ENCODE measurements at regions not wholly inside any gene's neighbourhood (a gene's known extent, or its start where the extent isn't known, plus 50 kb on each side); places are given as distances from the start of the nearest gene placed in this dataset.

DNA sequence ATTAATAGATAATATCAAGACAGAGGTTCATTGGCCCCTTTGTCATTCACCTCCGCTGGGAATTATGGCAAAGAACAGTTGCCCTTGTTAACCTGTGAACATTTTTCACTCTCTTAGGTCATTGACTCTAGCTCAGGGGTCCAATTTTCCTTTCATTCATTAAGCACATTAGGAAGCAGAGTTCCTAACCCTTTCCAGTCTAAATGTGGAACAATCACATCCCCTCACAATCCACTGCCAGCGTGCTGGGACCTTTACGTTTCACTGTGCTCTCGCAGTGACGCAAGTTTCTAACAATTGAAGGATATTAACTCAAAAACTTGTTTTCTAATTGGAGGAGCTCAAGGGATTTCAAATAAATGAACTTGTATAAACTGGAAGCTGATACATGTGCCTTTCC, 79.3 kb upstream of the MEOX2 start:
- peaks cover 5% of the 10 kb centered on the region for H3K9me3 Mint-ChIP-seq (ENCODE audit: insufficient read depth)
- no peaks in the 10 kb centered on the region for H3K36me3 Mint-ChIP-seq (ENCODE audit: low read depth)
- H3K27me3 Mint-ChIP-seq (ENCODE audit: low read depth) = no peaks in the 10 kb centered on the region
- no peak overlapping the region for H3K27ac Mint-ChIP-seq
- ChIA-PET CTCF (no interaction called here), POLR2A (no interaction called here)
- ATAC-seq (no peak), DNase-seq (no peak)
- no peaks in the 10 kb centered on the region for H3K4me1 Mint-ChIP-seq (ENCODE audit: low read depth)
- H3K4me3 Mint-ChIP-seq = no peak overlapping the region

DNA sequence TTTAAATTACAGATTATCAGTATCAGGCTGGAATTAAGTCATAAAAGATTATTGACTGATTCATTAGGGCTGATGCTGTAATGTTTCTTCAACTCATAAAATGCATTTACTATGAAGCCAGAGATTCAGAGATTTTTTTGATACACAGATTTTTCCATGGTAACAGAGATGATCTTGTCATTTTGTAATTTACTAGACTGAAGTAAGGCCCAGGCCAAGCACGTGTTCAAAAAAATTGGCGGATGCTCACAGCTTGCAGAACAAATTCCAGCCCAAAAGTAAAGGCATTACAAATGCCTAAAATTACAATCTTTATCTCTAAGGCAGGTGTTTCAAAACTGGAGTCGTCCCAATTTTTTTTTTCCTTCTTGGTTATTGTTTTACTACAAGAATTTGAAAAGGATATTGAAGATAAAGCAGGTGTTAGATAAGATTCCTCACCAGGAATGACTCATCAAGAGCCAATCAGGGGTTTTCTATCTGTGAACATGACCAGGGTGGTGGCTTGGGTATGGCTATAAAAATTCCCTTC, 78.4 kb upstream of the MEOX2 start:
- ChIA-PET POLR2A (no interaction called here), CTCF (no interaction called here)
- Mint-ChIP-seq H3K36me3 (ENCODE audit: low read depth) (no peaks in the 10 kb centered on the region), H3K27ac (no peak overlapping the region), H3K4me1 (ENCODE audit: low read depth) (no peaks in the 10 kb centered on the region), H3K4me3 (no peak overlapping the region), H3K27me3 (ENCODE audit: low read depth) (no peaks in the 10 kb centered on the region), H3K9me3 (ENCODE audit: insufficient read depth) (peaks cover 5% of the 10 kb centered on the region)
- no peak for DNase-seq
- no peak for ATAC-seq

GRCh38 chr7:15764010-15764409, 77.5 kb upstream of the MEOX2 start:
- no peak overlapping the region for H3K4me3 Mint-ChIP-seq
- no peaks in the 10 kb centered on the region for H3K27me3 Mint-ChIP-seq (ENCODE audit: low read depth)
- ATAC-seq (no peak), DNase-seq (no peak)
- POLR2A ChIA-PET = no interaction called here
- no peaks in the 10 kb centered on the region for H3K4me1 Mint-ChIP-seq (ENCODE audit: low read depth)
- no peaks in the 10 kb centered on the region for H3K36me3 Mint-ChIP-seq (ENCODE audit: low read depth)
- CTCF ChIA-PET = no interaction called here
- H3K9me3 Mint-ChIP-seq (ENCODE audit: insufficient read depth) = peaks cover under 1% of the 10 kb centered on the region
- no peak overlapping the region for H3K27ac Mint-ChIP-seq

DNA sequence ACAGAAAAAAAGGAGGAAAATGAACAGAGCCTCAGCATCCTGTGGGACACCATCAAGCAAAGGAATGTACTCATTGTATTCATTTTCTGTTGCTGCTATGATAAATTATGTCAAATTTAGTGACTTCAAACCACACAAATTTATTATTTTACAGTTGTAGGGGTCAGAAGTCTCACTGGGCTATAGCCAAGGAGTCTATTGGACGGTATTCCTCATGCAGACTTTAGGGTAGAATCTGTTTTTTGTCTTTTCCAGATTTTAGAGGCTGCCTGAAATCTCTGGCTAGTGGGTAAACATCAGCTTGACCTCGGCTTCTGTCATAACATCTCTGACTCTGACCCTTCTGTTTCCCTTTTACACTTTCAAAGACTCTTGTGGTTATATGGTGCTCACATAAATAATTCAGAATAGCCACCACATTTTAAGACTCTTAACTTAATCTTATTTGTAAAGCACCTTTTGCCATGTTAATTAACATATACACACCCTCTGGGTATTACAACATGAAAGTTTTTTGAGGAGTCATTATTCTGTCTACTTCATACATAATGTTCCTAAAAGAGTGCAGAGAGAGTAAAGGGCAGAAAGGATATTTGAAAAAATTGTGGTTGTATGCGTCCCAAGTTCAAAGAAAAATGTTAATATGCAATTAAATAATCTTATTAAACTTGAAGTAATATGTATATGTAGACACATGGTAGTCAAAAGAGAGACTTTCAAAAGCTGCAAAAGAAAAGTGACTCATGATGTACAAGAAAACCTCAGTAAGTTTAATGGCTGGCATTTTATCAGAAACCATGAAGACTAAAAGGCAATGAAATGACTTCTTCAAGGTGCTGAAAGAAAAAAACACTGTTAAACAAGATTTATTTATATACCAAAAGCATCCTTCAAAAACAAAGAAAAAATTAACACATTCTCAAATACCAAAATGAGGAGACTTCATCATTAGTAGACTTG, 70.8 kb upstream of the MEOX2 start:
- Mint-ChIP-seq H3K27ac (no peak overlapping the region), H3K36me3 (ENCODE audit: low read depth) (no peaks in the 10 kb centered on the region), H3K9me3 (ENCODE audit: insufficient read depth) (no peaks in the 10 kb centered on the region), H3K4me1 (ENCODE audit: low read depth) (no peaks in the 10 kb centered on the region), H3K27me3 (ENCODE audit: low read depth) (no peaks in the 10 kb centered on the region), H3K4me3 (no peak overlapping the region)
- ChIA-PET POLR2A (no interaction called here), CTCF (no interaction called here)
- DNase-seq (no peak), ATAC-seq (no peak)

DNA sequence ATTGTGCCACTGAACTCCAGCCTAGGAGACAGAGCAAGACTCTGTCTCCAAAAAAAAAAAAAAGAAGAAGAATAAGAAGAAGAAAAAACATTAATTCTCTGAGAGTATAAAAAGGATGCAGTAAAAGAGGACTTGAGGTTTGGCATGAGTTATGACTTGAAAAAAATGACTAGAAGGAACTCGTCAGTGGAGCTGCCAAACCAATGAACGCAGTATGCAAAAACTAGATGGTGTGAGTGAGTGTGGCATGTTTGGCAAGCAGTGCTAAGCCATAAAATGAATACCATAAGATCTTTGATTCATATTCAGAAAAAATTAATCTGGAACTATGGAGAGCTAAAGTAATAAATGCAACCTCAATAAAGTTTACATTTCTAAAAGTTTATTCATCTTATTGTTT, 68.6 kb upstream of the MEOX2 start:
- POLR2A ChIA-PET = no interaction called here
- H3K9me3 Mint-ChIP-seq (ENCODE audit: insufficient read depth) = no peaks in the 10 kb centered on the region
- no peaks in the 10 kb centered on the region for H3K27me3 Mint-ChIP-seq (ENCODE audit: low read depth)
- CTCF ChIA-PET = no interaction called here
- H3K36me3 Mint-ChIP-seq (ENCODE audit: low read depth) = no peaks in the 10 kb centered on the region
- H3K27ac Mint-ChIP-seq = no peak overlapping the region
- no peak overlapping the region for H3K4me3 Mint-ChIP-seq
- H3K4me1 Mint-ChIP-seq (ENCODE audit: low read depth) = no peaks in the 10 kb centered on the region
- no peak for ATAC-seq
- DNase-seq = no peak

DNA sequence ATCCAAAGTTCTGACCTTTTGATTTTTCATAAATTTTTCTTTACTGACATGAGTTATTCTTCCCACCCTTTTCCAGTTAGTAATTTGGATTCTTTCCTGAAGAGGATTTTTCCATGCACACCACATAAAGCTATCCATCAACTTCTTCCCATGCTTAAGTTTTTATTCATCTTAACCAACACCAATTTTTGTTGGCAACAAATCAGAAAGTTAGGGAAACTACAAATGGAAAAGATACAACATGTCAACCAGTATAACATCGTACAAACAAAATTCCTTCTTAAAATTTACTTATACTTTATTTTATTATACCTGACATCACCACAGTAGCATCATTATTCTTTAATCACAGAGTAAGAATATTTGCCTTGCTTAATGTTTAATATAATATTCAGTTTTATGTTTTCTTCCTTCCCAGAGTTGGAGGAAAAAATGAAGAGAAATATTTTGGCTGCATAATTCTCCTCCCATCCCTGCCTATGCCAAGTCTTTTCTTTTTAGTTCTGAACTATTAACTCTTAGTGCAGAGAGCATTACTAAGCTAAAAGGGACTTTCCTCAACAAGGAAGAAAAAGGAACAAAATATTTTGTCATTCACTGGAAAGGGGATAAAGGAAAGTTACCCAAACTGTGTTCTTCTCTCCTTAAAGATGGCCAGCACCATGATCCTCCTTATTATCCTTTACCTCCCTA, 67.5 kb upstream of the MEOX2 start:
- no peak overlapping the region for H3K4me3 Mint-ChIP-seq
- no peaks in the 10 kb centered on the region for H3K27me3 Mint-ChIP-seq (ENCODE audit: low read depth)
- no peak overlapping the region for H3K27ac Mint-ChIP-seq
- no peak for ATAC-seq
- no peak for DNase-seq
- ChIA-PET CTCF (interaction anchor here (0.6 to 0.9 kb wide), 2 partner anchors 9 to 33 kb away, joined by 3 read pairs; no protein-coding TSS in a partner anchor), POLR2A (interaction anchor here (0.6 kb wide), 1 partner anchor 1687 kb away, joined by 4 read pairs; no protein-coding TSS in a partner anchor)
- no peaks in the 10 kb centered on the region for H3K9me3 Mint-ChIP-seq (ENCODE audit: insufficient read depth)
- no peaks in the 10 kb centered on the region for H3K36me3 Mint-ChIP-seq (ENCODE audit: low read depth)
- H3K4me1 Mint-ChIP-seq (ENCODE audit: low read depth) = no peaks in the 10 kb centered on the region

DNA sequence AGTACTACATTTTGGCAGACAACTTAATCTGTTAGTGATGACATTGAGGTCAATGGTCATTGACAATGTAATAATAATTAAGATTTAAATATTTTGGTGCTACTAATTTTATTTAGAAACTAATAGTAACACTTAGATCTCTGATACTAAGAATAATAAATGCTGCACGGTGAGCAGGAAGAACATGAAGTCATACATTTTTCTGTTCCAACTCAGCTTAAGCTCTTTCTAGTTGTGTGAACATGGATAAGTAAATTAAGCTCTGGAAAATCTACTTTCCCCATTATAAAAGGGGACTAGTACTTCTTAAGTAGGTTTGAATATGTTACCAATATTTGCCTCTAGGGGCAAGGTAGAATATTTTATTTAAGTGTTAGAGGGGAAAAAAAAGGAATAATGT, 65.9 kb upstream of the MEOX2 start:
- ChIA-PET CTCF (no interaction called here), POLR2A (no interaction called here)
- no peak for DNase-seq
- ATAC-seq = no peak
- Mint-ChIP-seq H3K4me3 (no peak overlapping the region), H3K36me3 (ENCODE audit: low read depth) (no peaks in the 10 kb centered on the region), H3K4me1 (ENCODE audit: low read depth) (no peaks in the 10 kb centered on the region), H3K27me3 (ENCODE audit: low read depth) (no peaks in the 10 kb centered on the region), H3K9me3 (ENCODE audit: insufficient read depth) (no peaks in the 10 kb centered on the region), H3K27ac (no peak overlapping the region)

DNA sequence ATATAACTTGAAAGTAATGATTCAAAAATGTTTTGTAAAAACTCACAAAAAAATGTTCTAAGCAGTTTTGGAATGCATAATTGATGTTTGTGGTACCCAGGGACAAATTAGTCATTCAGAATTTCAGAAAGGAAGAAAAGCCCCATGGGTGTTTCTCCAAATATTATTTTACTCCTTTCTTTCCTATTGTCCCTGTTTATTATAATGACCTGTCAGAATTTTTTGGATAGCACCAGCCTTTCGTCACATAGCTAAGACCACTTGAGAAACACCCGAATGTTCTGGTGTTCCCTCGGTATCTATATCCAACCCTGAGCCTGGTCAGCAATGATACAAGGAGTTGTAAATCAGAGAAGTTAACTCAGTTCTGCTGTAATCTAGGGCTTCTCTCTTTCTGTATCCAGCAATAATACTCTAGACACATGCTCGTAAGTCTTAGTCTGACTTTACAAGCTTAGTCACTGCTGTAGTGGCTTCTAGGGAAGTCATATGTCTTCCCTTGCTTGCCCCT, 64.8 kb upstream of the MEOX2 start:
- H3K27ac Mint-ChIP-seq = no peak overlapping the region
- no peaks in the 10 kb centered on the region for H3K9me3 Mint-ChIP-seq (ENCODE audit: insufficient read depth)
- H3K36me3 Mint-ChIP-seq (ENCODE audit: low read depth) = no peaks in the 10 kb centered on the region
- ATAC-seq (no peak), DNase-seq (no peak)
- no peak overlapping the region for H3K4me3 Mint-ChIP-seq
- no peaks in the 10 kb centered on the region for H3K4me1 Mint-ChIP-seq (ENCODE audit: low read depth)
- ChIA-PET CTCF (no interaction called here), POLR2A (no interaction called here)
- no peaks in the 10 kb centered on the region for H3K27me3 Mint-ChIP-seq (ENCODE audit: low read depth)

DNA sequence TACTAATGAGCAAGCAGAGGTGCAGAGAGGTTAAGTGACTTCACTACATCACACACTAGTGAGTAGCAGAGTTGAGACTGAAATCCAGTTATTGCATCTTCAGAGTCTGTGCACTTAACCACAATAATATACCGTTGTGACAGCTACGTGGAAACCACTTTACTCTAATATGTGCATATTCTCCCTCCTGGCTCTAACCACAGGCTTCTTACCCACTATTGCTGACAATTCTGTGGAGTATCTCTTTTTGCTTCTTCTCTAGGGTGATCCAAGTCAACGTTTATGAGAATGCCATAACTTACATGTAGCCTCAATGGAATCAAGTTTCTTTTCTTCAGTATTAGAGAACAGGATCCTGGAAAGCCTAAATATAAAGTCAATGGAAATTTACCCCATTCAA, 64.2 kb upstream of the MEOX2 start:
- H3K27ac Mint-ChIP-seq = no peak overlapping the region
- H3K27me3 Mint-ChIP-seq (ENCODE audit: low read depth) = no peaks in the 10 kb centered on the region
- no peak for DNase-seq
- ATAC-seq = no peak
- no peaks in the 10 kb centered on the region for H3K4me1 Mint-ChIP-seq (ENCODE audit: low read depth)
- H3K9me3 Mint-ChIP-seq (ENCODE audit: insufficient read depth) = no peaks in the 10 kb centered on the region
- no peak overlapping the region for H3K4me3 Mint-ChIP-seq
- no peaks in the 10 kb centered on the region for H3K36me3 Mint-ChIP-seq (ENCODE audit: low read depth)
- ChIA-PET POLR2A (no interaction called here), CTCF (no interaction called here)

- H3K27ac Mint-ChIP-seq = no peak overlapping the region
- ChIA-PET CTCF (no interaction called here), POLR2A (no interaction called here)
- H3K4me3 Mint-ChIP-seq = no peak overlapping the region
- H3K4me1 Mint-ChIP-seq (ENCODE audit: low read depth) = no peaks in the 10 kb centered on the region
- DNase-seq (no peak), ATAC-seq (no peak)
- H3K27me3 Mint-ChIP-seq (ENCODE audit: low read depth) = no peaks in the 10 kb centered on the region
- H3K9me3 Mint-ChIP-seq (ENCODE audit: insufficient read depth) = no peaks in the 10 kb centered on the region
- H3K36me3 Mint-ChIP-seq (ENCODE audit: low read depth) = no peaks in the 10 kb centered on the region
These were observed 63.1 kb upstream of the MEOX2 start for GRCh38 chr7:15749631-15750030.

DNA sequence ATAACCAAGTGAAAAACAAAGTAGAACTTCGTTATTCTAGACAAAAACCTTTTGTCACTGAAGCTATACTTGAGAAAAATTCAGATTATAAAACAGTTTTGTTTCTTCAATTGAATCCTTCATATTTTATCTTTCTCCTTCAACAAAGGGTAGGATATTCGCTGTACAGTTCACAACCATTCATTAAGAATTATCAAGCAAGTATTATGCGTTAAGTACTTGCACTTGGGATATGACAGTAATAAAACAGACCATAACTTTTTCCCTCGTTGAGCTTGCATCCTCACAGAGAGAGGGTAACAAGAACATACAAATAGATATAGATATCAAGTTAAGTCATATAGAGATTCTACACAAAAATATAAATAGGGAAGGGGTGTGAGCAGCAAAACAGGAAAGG, 61.2 kb upstream of the MEOX2 start:
- ATAC-seq = no peak
- DNase-seq = no peak
- H3K4me3 Mint-ChIP-seq = no peak overlapping the region
- ChIA-PET CTCF (no interaction called here), POLR2A (no interaction called here)
- no peaks in the 10 kb centered on the region for H3K9me3 Mint-ChIP-seq (ENCODE audit: insufficient read depth)
- H3K36me3 Mint-ChIP-seq (ENCODE audit: low read depth) = no peaks in the 10 kb centered on the region
- H3K4me1 Mint-ChIP-seq (ENCODE audit: low read depth) = no peaks in the 10 kb centered on the region
- no peaks in the 10 kb centered on the region for H3K27me3 Mint-ChIP-seq (ENCODE audit: low read depth)
- no peak overlapping the region for H3K27ac Mint-ChIP-seq

GRCh38 chr7:15747301-15747700, 60.8 kb upstream of the MEOX2 start:
- Mint-ChIP-seq H3K4me3 (no peak overlapping the region), H3K27ac (no peak overlapping the region), H3K27me3 (ENCODE audit: low read depth) (no peaks in the 10 kb centered on the region), H3K36me3 (ENCODE audit: low read depth) (no peaks in the 10 kb centered on the region), H3K4me1 (ENCODE audit: low read depth) (no peaks in the 10 kb centered on the region), H3K9me3 (ENCODE audit: insufficient read depth) (no peaks in the 10 kb centered on the region)
- ChIA-PET POLR2A (no interaction called here), CTCF (no interaction called here)
- no peak for ATAC-seq
- no peak for DNase-seq

All from activated CD8-positive, alpha-beta T cell treated with anti-CD3 and anti-CD28 coated beads, Interleukin-2, amount 10 ng/mL, durations not matched to agents 7 days and 5 days (primary cell).